ENCODE measurements at regions not wholly inside any gene's neighbourhood (a gene's known extent, or its start where the extent isn't known, plus 50 kb on each side); places are given as distances from the start of the nearest gene placed in this dataset.

DNA sequence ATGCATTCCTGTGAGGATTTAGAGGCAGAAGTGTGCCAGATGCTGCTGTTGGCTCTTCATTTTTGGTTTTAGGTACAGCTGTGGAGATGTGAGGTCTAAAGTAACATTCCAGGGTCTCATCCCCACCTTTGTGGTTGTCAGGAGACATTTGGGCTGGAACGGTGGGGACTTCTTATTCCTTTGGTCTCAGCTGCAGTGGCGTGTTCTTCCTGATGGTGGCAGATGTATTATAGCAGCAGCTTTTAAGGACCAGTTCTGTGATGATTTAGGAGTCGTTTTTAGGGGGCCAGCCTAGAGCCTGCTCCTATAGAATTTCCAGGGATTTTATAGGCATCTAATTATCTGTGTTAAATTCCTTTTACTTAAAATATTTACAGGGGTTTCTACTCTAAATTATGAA is 221.0 kb upstream of the EOMES start:
- Histone ChIP-seq H3K27me3 (ENCODE audit: insufficient read depth, low read length) (no peaks in the 10 kb centered on the region), H3K79me2 (ENCODE audit: insufficient read depth, low read length) (no peaks in the 10 kb centered on the region), H4K20me1 (ENCODE audit: insufficient read depth, low read length) (no peaks in the 10 kb centered on the region), H3K4me1 (ENCODE audit: insufficient read depth, low read length) (no peaks in the 10 kb centered on the region), H3K27ac (ENCODE audit: low read depth, low read length) (no peak overlapping the region), H3K4me3 (ENCODE audit: insufficient read depth, low read length) (no peak overlapping the region), H2AFZ (ENCODE audit: low read length) (no peak overlapping the region), H3K36me3 (ENCODE audit: insufficient read depth, low read length) (no peaks in the 10 kb centered on the region), H3K9me3 (ENCODE audit: low read depth, low read length) (no peaks in the 10 kb centered on the region), H3K4me2 (ENCODE audit: insufficient read depth, low read length) (no peak overlapping the region)
- DNase-seq (ENCODE audit: insufficient read length, low spot score, missing footprints), result no peak
- TF ChIP-seq, protein P1, sequence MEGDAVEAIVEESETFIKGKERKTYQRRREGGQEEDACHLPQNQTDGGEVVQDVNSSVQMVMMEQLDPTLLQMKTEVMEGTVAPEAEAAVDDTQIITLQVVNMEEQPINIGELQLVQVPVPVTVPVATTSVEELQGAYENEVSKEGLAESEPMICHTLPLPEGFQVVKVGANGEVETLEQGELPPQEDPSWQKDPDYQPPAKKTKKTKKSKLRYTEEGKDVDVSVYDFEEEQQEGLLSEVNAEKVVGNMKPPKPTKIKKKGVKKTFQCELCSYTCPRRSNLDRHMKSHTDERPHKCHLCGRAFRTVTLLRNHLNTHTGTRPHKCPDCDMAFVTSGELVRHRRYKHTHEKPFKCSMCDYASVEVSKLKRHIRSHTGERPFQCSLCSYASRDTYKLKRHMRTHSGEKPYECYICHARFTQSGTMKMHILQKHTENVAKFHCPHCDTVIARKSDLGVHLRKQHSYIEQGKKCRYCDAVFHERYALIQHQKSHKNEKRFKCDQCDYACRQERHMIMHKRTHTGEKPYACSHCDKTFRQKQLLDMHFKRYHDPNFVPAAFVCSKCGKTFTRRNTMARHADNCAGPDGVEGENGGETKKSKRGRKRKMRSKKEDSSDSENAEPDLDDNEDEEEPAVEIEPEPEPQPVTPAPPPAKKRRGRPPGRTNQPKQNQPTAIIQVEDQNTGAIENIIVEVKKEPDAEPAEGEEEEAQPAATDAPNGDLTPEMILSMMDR (IDR thresholded peaks at IDR 0.05; ENCODE audit: extremely low read depth, low read depth, low read length), result peak; percentile 41

DNA sequence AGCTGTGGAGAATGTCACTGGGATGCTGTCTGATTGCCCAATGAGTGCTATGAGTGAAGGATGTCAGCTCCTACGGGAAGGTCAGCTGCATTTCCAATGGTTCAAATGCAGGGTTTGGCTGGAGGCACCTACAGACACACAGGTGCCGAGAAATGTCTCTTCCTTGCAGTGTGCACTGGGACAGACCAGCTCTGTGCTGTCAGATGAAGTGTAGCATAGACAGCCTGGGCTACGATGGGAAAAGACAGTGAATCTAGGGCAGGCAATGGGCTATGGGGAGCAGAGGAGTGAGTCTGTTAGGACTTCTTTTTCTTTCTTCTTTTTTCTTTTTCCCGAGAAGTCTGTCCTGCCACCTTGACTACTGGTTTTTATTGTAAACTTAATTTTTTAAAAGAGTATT is 223.1 kb upstream of the EOMES start:
- H4K20me1 ChIP-seq (ENCODE audit: insufficient read depth, low read length), result no peaks in the 10 kb centered on the region
- no peak overlapping the region for H2AFZ ChIP-seq (ENCODE audit: low read length)
- no peaks in the 10 kb centered on the region for H3K9me3 ChIP-seq (ENCODE audit: low read depth, low read length)
- no peak overlapping the region for H3K27ac ChIP-seq (ENCODE audit: low read depth, low read length)
- H3K79me2 ChIP-seq (ENCODE audit: insufficient read depth, low read length), result no peaks in the 10 kb centered on the region
- no peaks in the 10 kb centered on the region for H3K27me3 ChIP-seq (ENCODE audit: insufficient read depth, low read length)
- no peak for DNase-seq (ENCODE audit: insufficient read length, low spot score, missing footprints)
- H3K4me2 ChIP-seq (ENCODE audit: insufficient read depth, low read length), result no peak overlapping the region
- no peaks in the 10 kb centered on the region for H3K36me3 ChIP-seq (ENCODE audit: insufficient read depth, low read length)
- no peaks in the 10 kb centered on the region for H3K4me1 ChIP-seq (ENCODE audit: insufficient read depth, low read length)
- no peak overlapping the region for H3K4me3 ChIP-seq (ENCODE audit: insufficient read depth, low read length)
- TF ChIP-seq, protein P1 (IDR thresholded peaks at IDR 0.05; ENCODE audit: extremely low read depth, low read depth, low read length), result no peak

DNA sequence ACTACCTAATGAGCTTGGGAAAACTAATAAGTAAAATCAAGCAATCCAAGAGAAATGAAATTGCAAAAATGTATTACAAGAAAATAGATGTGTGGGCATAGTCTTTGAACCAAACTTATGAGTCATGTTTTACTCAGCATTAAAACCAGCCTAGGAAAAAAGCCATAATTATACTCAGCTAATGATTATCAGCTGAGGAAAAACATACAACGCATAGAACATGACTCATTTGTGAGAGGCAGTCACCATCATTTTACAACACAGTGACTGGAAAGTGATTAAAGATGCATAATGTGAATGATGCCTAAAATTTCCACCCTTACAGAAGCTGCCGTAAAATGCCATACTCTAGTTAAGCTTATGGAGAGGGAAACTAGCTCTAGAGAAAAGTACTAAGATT is 238.0 kb upstream of the EOMES start:
- Histone ChIP-seq H3K4me3 (ENCODE audit: insufficient read depth, low read length) (no peak overlapping the region), H4K20me1 (ENCODE audit: insufficient read depth, low read length) (no peaks in the 10 kb centered on the region), H3K9me3 (ENCODE audit: low read depth, low read length) (no peaks in the 10 kb centered on the region), H3K27me3 (ENCODE audit: insufficient read depth, low read length) (no peaks in the 10 kb centered on the region), H3K36me3 (ENCODE audit: insufficient read depth, low read length) (no peaks in the 10 kb centered on the region), H3K79me2 (ENCODE audit: insufficient read depth, low read length) (no peaks in the 10 kb centered on the region), H3K4me2 (ENCODE audit: insufficient read depth, low read length) (peak overlapping the region; percentile 20), H2AFZ (ENCODE audit: low read length) (no peak overlapping the region), H3K27ac (ENCODE audit: low read depth, low read length) (no peak overlapping the region), H3K4me1 (ENCODE audit: insufficient read depth, low read length) (peaks cover 6% of the 10 kb centered on the region)
- no peak for DNase-seq (ENCODE audit: insufficient read length, low spot score, missing footprints)
- TF ChIP-seq, protein P1 (IDR thresholded peaks at IDR 0.05; ENCODE audit: extremely low read depth, low read depth, low read length), result no peak

DNA sequence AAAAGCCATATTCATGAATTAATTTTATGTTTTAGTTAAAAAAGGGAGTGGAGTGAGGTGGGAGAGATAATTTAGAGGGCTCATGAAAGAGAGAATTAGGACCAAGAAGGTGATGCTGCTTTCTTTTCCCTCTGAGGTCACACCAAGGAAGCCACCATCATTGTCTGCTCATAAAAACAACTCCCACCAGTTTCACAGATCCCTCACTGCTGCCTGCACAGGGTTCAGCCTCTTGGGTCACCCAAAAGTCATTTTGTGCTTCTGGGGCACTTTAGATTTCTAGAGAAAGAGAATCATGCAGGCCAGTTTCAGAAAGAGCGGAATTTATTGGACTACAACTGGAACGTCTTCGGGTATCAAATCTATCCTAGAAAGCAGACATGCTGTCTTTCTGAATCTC is 241.4 kb upstream of the EOMES start:
- Histone ChIP-seq H3K9me3 (ENCODE audit: low read depth, low read length) (no peaks in the 10 kb centered on the region), H2AFZ (ENCODE audit: low read length) (no peak overlapping the region), H3K27me3 (ENCODE audit: insufficient read depth, low read length) (no peaks in the 10 kb centered on the region), H3K4me2 (ENCODE audit: insufficient read depth, low read length) (no peak overlapping the region), H3K27ac (ENCODE audit: low read depth, low read length) (no peak overlapping the region), H3K4me1 (ENCODE audit: insufficient read depth, low read length) (peaks cover 6% of the 10 kb centered on the region), H3K4me3 (ENCODE audit: insufficient read depth, low read length) (no peak overlapping the region), H3K36me3 (ENCODE audit: insufficient read depth, low read length) (no peaks in the 10 kb centered on the region), H4K20me1 (ENCODE audit: insufficient read depth, low read length) (no peaks in the 10 kb centered on the region), H3K79me2 (ENCODE audit: insufficient read depth, low read length) (no peaks in the 10 kb centered on the region)
- peak; percentile 19 for DNase-seq (ENCODE audit: insufficient read length, low spot score, missing footprints)
- TF ChIP-seq, protein P1 (IDR thresholded peaks at IDR 0.05; ENCODE audit: extremely low read depth, low read depth, low read length), result no peak
